ENCODE measurements at regions not wholly inside any gene's neighbourhood (a gene's known extent, or its start where the extent isn't known, plus 50 kb on each side); places are given as distances from the start of the nearest gene placed in this dataset.

DNA sequence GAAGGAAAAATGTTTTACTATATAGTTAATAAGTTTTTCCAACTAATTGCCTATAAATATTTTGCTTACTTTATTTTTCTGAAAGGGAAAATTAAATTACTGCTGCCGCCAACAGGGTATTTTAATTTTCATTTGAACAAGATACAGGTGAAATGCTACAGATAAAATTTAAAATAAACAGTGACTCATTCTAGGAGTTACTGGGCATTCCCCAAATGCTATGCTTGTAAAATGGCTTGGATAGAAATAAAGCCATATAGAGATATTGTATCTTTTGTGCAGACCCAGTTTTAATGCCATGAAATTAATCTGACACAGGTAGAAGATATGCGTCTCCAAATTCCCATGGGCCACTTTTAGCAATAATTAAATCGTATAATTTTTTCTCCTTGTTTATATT, 144.5 kb downstream of the NAP1L3 start:
- H3K4me3 ChIP-seq (replicated peaks in 1 of 2; ENCODE audit: low read depth in 2 of 2, low read length in 2 of 2), result no peak overlapping the region
- TF ChIP-seq, protein P1, sequence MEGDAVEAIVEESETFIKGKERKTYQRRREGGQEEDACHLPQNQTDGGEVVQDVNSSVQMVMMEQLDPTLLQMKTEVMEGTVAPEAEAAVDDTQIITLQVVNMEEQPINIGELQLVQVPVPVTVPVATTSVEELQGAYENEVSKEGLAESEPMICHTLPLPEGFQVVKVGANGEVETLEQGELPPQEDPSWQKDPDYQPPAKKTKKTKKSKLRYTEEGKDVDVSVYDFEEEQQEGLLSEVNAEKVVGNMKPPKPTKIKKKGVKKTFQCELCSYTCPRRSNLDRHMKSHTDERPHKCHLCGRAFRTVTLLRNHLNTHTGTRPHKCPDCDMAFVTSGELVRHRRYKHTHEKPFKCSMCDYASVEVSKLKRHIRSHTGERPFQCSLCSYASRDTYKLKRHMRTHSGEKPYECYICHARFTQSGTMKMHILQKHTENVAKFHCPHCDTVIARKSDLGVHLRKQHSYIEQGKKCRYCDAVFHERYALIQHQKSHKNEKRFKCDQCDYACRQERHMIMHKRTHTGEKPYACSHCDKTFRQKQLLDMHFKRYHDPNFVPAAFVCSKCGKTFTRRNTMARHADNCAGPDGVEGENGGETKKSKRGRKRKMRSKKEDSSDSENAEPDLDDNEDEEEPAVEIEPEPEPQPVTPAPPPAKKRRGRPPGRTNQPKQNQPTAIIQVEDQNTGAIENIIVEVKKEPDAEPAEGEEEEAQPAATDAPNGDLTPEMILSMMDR (IDR thresholded peaks at IDR 0.05; ENCODE audit: low read depth, low read length), result no peak
- no peak for DNase-seq (ENCODE audit: low read depth in 2 of 2)

Measured in cardiac fibroblast (primary cell).